ENCODE measurements at regions not wholly inside any gene's neighbourhood (a gene's known extent, or its start where the extent isn't known, plus 50 kb on each side); places are given as distances from the start of the nearest gene placed in this dataset.

- no peak overlapping the region for H3K9ac ChIP-seq (ENCODE audit: low read length)
- H4K20me1 ChIP-seq (ENCODE audit: insufficient read depth): no peaks in the 10 kb centered on the region
- H3K9me3 ChIP-seq (ENCODE audit: low read length): no peaks in the 10 kb centered on the region
- H3K27ac ChIP-seq (ENCODE audit: low read length): no peak overlapping the region
- H3K4me2 ChIP-seq (ENCODE audit: low read length): no peak overlapping the region
- no peaks in the 10 kb centered on the region for H3K36me3 ChIP-seq (ENCODE audit: insufficient read depth, low read length)
- no peak overlapping the region for H3K4me3 ChIP-seq (ENCODE audit: low read length)
- no peak for TF ChIP-seq EP300 (conservative IDR thresholded peaks at IDR 0.05; ENCODE audit: poor library complexity, severe bottlenecking)
- TF ChIP-seq EZH2 (IDR thresholded peaks at IDR 0.05; ENCODE audit: borderline replicate concordance, insufficient read depth, low read length, poor library complexity, severe bottlenecking): no peak
- TF ChIP-seq, protein P1, sequence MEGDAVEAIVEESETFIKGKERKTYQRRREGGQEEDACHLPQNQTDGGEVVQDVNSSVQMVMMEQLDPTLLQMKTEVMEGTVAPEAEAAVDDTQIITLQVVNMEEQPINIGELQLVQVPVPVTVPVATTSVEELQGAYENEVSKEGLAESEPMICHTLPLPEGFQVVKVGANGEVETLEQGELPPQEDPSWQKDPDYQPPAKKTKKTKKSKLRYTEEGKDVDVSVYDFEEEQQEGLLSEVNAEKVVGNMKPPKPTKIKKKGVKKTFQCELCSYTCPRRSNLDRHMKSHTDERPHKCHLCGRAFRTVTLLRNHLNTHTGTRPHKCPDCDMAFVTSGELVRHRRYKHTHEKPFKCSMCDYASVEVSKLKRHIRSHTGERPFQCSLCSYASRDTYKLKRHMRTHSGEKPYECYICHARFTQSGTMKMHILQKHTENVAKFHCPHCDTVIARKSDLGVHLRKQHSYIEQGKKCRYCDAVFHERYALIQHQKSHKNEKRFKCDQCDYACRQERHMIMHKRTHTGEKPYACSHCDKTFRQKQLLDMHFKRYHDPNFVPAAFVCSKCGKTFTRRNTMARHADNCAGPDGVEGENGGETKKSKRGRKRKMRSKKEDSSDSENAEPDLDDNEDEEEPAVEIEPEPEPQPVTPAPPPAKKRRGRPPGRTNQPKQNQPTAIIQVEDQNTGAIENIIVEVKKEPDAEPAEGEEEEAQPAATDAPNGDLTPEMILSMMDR (IDR thresholded peaks at IDR 0.05; ENCODE audit: poor library complexity, severe bottlenecking): no peak
- no peak for TF ChIP-seq MXI1 (conservative IDR thresholded peaks at IDR 0.05; ENCODE audit: poor library complexity, severe bottlenecking)
- TF ChIP-seq POLR2AphosphoS5 (IDR thresholded peaks at IDR 0.05): no peak
- no peak for TF ChIP-seq TAF1 (IDR thresholded peaks at IDR 0.05; ENCODE audit: low read depth)
- TF ChIP-seq RAD21 (conservative IDR thresholded peaks at IDR 0.05): no peak
- TF ChIP-seq SMC3 (conservative IDR thresholded peaks at IDR 0.05; ENCODE audit: poor library complexity): no peak
- TF ChIP-seq REST (IDR thresholded peaks at IDR 0.05; ENCODE audit: borderline replicate concordance): no peak
- H3K27me3 ChIP-seq (ENCODE audit: insufficient read depth, low read depth, low read length): no peaks in the 10 kb centered on the region
- H3K79me2 ChIP-seq (replicated peaks; ENCODE audit: insufficient read depth, low read length): no peaks in the 10 kb centered on the region
- no peaks in the 10 kb centered on the region for H3K9me2 ChIP-seq (ENCODE audit: insufficient read depth, low read length)
- no peaks in the 10 kb centered on the region for H3F3A ChIP-seq (ENCODE audit: insufficient read depth, low read length, poor library complexity, severe bottlenecking)
- no peak overlapping the region for H2AFZ ChIP-seq (ENCODE audit: low read depth, low read length)
Measured at GRCh38 chr3:30091686-30092085, 514.7 kb upstream of the TGFBR2 start.

- Histone ChIP-seq H3K4me2 (ENCODE audit: low read length) (no peak overlapping the region), H3K36me3 (ENCODE audit: insufficient read depth, low read length) (no peaks in the 10 kb centered on the region), H3K27ac (ENCODE audit: low read length) (no peak overlapping the region)
Measured at GRCh38 chr3:30097022-30097650, 509.3 kb upstream of the TGFBR2 start.

More at GRCh38 chr3:30097022-30097650, 509.3 kb upstream of the TGFBR2 start:
- H3K9me2 ChIP-seq (ENCODE audit: insufficient read depth, low read length): no peaks in the 10 kb centered on the region
- TF ChIP-seq REST (IDR thresholded peaks at IDR 0.05; ENCODE audit: borderline replicate concordance) (no peak), EZH2 (IDR thresholded peaks at IDR 0.05; ENCODE audit: borderline replicate concordance, insufficient read depth, low read length, poor library complexity, severe bottlenecking) (no peak), TAF1 (IDR thresholded peaks at IDR 0.05; ENCODE audit: low read depth) (no peak), RAD21 (conservative IDR thresholded peaks at IDR 0.05) (no peak), EP300 (conservative IDR thresholded peaks at IDR 0.05; ENCODE audit: poor library complexity, severe bottlenecking) (no peak), POLR2AphosphoS5 (IDR thresholded peaks at IDR 0.05) (no peak), MXI1 (conservative IDR thresholded peaks at IDR 0.05; ENCODE audit: poor library complexity, severe bottlenecking) (no peak), SMC3 (conservative IDR thresholded peaks at IDR 0.05; ENCODE audit: poor library complexity) (no peak)
- TF ChIP-seq, protein P1 (IDR thresholded peaks at IDR 0.05; ENCODE audit: poor library complexity, severe bottlenecking): no peak
- no peaks in the 10 kb centered on the region for H3K79me2 ChIP-seq (replicated peaks; ENCODE audit: insufficient read depth, low read length)
- H3F3A ChIP-seq (ENCODE audit: insufficient read depth, low read length, poor library complexity, severe bottlenecking): no peaks in the 10 kb centered on the region
- no peaks in the 10 kb centered on the region for H4K20me1 ChIP-seq (ENCODE audit: insufficient read depth)
- no peak overlapping the region for H3K9ac ChIP-seq (ENCODE audit: low read length)
- H3K27me3 ChIP-seq (ENCODE audit: insufficient read depth, low read depth, low read length): no peaks in the 10 kb centered on the region
- peaks cover 3% of the 10 kb centered on the region for H3K9me3 ChIP-seq (ENCODE audit: low read length)
- H3K4me3 ChIP-seq (ENCODE audit: low read length): no peak overlapping the region
- H2AFZ ChIP-seq (ENCODE audit: low read depth, low read length): no peak overlapping the region

Data from neural cell (in vitro differentiated cells).